HG02623 (cell line): ENCODE measurements at regions not wholly inside any gene's neighbourhood (a gene's known extent, or its start where the extent isn't known, plus 50 kb on each side); places are given as distances from the start of the nearest gene placed in this dataset.
A peak's percentile ranks its signal among the peaks of the same experiment; 100 is the strongest.

Source experiments
- ATAC-seq: cut with Tn5 transposase; IDR thresholded peaks from one replicate; pipeline ENCODE4 v1.9.1; 2021; ENCODE audit warnings: moderate library complexity; ENCODE audit not compliant: unreplicated experiment

DNA sequence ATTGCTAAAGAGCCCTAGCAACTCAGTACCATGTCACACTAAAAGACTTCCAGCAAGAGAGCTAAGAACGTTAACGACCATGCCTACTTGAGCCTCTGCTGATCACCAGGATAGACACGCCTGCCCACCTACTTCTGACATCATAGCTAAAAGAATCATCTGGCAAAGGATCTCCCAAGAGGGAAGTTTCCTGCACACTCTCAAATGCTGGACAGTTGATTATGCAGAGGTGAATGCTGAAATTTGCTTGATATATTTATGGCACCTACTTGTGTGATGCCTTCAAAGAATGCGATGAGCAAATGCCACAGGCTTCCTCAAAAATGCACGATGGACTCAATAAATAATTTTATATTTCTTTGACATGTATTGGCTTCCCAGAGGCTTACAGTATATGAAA, 113.6 kb downstream of the GALC start:
- ATAC-seq = no peak

DNA sequence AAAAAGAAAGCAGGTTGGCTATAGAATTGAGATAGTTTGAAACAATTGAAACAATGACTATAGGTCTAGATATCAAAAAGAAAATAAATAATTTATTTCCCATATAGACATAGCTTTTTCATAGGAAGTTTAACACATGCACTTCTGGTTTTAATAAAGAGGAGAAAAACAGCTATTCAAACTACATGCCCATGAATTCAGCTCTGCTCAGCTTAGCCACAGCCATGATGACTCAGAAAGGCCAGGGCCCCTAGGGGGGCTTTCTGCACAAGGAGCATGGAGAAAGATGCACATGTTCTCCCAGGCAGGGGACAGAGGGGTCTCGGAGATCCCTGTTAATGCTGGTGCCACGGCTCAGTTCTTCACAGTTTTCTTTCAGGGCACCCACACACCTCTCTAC, 114.0 kb downstream of the GALC start:
- no peak for ATAC-seq

DNA sequence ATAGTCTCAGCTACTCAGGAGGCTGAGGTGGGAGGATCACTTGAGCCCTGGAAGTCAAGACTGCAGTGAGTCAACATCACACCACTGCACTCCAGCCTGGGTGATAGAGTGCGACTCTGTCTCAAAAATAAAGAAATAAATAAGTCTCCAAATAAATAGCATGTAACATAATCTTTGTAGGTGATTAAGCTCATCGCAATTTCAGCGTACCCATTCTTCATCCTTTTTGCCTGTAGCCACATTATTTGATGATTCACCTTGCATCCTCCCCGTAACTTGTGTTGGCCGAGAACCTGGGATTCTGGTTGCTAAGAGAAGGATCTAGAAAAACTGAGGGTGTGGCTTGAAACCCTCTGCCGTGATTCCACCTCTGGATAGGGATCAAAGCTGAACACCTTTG, 115.1 kb downstream of the GALC start:
- ATAC-seq = no peak

DNA sequence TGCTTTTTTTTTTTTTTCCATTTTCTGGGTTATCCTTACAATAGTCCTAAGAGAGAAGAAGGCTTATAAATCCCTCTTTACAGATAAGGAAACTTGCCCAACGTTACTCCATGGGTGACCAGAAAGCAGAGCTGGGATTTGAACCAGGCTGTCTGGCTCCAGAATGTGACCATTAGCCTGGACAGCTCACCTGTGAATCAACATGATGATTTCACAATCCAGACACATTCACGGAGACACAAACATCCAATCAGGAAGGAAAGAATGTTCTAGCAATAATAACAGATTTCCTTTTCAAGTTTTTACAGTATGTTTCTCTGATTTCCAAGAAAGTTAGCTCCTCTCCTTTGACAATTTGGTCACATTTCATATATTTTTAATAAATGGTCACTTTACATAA, 118.3 kb downstream of the GALC start:
- ATAC-seq = no peak

DNA sequence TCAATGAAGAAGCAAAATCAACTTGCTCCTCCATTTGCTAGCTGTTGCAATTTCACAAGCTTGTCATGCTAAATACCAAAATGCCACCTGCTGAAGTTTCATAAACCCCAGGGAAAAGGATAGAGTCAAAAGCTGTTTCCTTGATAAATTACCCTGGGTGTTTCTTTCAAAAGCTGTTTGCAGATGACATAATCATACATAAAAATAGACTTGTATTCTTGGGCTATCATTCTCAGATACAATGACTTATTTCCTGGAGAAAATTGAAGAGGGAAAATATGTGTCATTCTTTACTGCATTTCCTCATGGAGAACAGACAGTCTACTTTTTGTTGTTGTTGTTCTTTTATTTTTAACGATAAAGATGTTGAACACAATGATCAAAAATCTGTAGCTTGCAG, 119.2 kb downstream of the GALC start:
- ATAC-seq = no peak

DNA sequence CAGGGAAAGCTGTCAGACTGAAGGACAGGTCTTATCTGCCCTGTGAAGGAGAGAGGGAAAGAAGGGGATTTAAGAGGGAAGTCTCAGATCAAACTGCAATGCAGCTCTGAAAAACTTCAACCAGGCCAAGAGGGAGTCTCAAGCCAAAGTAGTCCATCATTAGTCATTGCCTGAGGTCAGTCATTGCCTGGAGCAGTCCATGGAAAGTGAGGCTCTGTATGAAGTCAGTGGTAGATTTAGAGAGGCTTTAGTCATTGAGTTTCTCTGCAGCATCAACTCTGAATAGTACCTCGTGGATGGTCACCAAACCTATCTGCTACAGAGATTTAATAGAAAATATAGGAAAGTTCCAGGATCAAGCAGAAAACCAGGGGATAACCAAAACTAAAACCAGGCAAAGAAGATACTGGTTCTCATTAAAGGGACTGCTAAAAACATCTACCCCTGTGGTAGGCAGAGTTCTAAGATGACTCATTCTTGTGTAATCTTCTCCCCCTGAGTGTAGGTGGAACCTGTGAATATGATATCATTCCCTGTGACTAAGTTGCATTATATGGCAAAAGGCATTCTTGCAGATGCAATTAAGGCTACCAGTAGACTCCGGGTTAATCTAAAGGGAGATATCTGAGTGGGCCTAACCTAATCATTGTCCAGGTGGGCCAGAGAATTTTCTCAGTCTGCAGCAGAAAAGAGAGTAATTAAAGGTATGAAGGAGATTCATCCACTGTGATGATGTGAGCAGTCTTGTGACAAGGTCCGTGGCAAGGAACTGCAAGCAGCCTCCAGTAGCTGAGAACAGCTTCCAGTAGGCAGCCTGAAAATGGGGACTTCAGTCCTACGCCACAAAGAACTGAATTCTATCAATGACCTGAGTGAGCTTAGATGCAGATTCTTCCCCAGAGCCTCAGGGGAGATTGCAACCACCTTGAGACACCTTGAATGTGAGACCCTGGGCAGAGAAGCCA, 123.1 kb downstream of the GALC start:
- peak; percentile 70 for ATAC-seq

DNA sequence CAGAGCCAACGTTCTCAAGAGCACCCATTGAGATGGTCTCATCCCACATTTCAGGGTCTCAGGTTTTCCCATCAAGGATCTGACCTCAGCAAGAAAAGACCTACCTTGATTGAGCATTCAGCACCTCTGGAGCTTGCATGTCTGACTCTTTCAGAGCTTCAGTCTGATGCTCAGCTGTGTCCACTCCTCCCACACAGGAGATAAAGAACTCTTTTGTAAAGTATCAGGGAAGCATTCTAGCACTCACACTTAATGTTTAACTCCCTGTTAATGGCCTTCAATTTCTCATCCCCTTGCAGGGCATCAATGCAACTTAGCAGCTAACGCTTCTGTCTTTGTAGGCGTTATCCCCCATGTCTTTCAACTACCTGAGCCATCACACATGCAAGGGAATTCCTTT, 124.1 kb downstream of the GALC start:
- no peak for ATAC-seq

DNA sequence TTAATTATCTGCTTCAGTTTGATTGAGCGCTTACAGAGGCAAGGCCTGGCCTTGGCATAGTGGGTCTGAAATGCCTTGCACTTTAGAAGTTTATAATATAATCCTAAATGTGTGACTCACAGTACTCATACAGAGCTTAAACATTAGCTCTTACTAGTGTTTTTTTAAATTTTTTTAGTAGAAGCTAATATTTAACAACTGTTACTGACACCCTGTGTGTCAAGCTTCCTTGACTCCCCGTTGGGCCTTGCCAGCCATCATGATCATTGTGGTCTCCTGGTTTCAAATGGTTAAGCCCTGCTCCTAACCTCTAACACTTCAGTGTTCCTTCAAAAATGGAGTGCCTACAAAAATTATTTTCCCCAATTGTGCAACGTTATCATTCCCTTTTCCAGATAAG, 126.9 kb downstream of the GALC start:
- no peak for ATAC-seq

DNA sequence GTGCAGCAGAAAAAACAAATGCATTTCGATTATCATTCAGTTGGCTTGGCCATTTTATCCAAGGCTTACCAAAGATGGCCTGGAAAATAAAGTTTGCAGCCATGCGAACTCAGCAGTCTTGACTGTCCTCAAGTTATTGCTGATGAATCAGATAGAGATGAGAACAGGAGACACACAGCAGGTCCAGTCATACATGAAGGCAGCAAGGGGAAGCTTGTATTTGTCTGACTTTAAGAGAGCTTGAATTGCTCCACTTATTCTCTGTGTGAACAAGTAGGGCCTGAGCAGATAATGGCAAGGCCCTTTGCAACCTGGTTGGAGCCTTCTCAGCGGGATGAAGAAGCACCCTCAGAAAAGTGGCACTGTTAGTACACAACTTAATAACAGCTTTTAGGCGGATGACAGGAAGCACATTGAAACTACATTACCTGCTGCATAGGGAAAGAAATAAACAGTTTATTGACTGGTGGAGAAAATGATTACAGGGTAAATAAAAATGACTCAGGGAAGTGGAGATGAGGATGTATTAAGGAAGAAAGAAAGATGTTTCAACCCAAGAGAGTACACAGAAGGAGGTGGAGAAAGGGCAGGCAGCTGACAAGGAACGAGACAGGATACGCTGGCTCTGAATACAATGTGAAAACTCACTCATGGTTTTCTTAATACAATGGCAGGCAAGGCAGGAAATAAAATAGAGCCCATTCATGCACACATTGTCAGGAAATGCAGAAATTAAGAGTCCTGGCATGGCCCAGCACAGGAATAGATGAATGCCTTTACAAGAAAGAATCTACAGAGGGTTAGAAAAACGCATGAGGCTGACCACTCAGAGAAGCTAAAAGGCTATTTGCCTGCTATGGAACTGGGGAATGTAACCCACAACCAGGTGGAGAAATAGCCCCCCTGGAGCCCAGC, 128.4 kb downstream of the GALC start:
- ATAC-seq = no peak

DNA sequence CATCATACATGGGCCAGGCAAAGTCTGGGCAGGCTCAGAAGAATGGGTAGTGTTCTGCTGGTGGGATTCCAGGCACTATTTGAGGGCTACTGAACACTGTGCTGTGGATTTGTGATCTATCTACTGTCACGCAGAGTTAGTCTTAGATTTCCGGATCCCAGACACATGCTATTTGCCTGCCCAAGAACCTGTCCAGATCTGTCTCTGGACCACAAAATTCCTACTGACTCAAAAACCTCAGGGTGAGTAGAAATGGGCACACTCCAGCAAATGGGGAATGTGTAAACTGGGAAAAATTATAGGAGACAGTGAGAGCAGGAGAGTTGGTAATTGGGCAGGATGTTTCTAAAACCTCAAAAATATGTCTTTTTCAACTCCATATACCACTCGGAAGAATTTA, 129.9 kb downstream of the GALC start:
- ATAC-seq = no peak

DNA sequence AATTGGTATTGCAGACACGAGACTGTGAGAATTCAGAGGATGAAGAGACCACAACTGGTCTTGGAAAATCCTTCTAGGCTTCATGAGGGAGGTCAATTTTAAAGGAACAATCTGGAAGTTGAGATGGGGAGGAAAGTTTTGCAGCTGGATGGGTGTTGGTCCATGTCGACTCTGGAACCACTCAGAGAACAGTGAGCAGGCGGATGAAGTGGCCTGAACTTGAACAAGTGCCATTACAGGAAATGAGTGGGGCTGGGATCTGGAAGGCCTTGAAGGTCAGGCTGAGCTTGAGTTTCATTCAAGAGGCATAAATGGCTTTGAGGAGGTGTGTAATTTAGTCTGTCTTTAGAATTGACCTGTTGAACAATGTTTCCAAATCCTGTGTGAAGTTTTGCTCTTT, 140.9 kb downstream of the GALC start:
- no peak for ATAC-seq

DNA sequence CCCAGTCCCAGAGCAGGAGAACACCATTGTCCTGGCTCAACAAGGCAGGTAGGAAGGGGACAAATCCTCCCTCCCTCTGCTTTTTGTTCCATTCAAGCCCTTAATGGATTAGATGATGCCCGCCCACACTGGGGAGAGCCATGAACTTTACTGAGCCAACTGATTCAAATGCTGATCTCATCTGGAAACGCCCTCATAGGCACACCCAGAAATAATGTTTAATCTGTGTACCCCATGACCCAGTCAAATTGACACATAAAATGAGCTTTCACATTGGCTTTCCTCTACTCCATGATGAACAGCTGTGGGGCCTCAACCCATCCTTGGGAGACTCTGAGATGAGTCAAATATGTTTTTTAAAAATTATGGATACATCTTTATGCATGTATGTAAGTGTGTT, 141.8 kb downstream of the GALC start:
- ATAC-seq = no peak

DNA sequence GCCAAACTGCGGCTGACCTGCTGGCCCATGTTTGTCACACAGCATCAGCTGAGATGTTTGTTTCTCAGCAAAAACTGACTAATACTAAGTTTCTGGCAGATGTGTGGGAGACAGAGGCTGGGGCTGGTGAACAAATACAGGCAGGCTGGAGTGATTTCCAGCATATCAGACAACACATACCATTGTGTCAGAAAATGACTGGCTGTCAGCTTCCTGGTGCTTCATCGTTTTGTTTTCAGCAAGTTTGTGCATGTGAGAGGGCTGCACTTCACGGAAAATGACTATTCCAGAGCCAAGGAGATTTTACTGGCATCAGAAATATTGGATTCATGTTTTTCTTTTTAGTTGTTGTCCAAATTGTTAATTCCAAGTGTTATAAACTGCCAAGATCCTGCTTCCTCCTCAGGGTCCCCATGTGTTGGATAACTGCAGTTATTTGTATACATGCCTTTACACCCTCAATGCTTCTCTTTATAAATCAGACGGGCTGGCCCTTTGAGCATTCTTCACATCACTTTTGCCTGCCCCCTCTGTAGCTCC, 145.7 kb downstream of the GALC start:
- ATAC-seq = no peak

DNA sequence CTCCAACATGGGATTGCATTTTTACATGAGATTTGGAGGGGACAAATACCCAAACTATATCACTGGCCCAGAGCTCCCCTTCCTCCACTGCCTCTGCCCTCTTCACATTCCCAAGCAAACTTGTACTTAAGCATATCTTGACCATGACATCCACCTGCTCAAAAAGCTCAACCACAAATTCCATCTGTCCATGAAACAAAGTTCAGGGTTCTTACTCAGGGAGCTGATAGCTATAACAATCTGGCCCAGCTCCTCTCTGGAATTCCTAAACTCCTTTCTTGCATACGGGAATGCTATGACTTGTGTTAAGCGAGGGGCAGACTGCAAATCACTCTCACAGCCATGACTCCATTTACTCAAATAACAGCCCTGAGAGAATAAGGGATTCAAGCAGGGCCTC, 152.1 kb downstream of the GALC start:
- no peak for ATAC-seq

DNA sequence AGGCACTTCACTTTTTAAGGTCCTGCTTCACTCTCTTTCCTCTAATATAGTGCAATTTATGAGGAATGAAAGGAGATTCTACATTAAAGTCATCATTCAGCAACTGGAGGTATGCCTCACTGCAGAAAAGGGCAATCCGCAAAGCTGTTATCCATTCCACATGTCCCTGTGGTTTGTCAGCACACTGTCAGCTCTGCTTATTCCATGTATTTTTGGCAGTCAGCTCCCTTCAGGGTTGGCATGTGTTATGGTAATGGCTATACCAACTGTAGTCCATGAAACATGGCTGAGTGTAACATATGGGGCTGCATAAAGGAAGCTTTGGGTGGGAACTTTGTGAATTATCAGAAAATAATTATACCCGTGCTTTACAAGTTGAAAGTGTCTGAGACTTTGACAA, 154.1 kb downstream of the GALC start:
- ATAC-seq = no peak

DNA sequence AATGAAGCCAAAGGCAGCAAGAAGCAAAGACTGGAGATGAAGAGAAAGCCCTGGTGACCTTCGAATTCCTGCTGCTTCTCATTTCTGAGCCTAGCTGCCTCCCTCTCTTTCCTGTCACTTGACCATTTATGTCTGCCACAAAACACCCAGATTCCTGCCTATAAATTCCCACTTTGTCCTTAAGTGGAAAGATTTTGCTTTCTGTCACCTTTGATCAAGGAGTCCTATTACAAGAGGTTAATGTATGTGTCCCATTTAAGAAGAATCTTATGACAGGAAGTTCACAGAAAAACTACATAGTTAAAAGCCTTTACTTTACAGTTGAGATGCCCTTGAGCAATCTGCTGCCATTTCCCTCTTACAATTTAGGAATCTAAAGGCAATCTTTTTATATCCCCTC, 155.7 kb downstream of the GALC start:
- ATAC-seq = no peak

DNA sequence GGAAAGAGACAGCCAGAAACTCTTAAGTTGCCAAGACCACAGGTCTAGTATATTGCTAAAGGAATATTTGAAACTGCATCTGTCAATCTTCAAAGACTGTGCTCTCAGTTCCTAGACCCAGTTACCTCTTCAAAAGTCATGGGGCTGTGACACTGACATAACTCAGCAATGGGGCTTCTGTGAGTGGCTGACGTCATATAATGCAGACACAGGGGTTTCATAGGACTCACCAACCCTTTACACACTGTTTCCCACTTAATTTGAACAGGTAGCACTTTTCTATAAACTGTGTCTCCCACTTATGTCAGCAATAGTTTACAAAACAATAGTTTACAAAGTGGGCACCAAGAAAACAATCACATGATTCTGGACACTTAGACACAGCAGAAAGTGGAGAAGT, 158.4 kb downstream of the GALC start:
- no peak for ATAC-seq

DNA sequence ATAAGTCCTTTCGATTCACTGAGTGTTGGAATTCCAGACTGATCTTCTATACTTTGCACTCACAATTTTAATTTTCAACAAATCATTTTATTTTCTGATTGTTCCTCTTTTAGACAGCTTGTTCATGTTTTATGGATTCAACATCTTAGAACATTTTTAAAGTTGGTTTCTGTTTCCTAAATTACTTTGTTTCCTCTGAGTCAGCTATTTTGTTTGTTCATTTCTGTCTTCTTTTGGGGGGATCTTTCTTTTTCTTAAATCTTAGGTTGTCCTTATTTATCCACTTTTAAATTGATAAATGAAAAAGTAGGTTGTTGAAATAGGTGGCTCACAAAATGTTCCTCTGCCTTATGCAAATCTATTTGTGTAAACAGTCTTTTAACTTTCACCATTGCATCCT, 160.0 kb downstream of the GALC start:
- ATAC-seq = no peak

DNA sequence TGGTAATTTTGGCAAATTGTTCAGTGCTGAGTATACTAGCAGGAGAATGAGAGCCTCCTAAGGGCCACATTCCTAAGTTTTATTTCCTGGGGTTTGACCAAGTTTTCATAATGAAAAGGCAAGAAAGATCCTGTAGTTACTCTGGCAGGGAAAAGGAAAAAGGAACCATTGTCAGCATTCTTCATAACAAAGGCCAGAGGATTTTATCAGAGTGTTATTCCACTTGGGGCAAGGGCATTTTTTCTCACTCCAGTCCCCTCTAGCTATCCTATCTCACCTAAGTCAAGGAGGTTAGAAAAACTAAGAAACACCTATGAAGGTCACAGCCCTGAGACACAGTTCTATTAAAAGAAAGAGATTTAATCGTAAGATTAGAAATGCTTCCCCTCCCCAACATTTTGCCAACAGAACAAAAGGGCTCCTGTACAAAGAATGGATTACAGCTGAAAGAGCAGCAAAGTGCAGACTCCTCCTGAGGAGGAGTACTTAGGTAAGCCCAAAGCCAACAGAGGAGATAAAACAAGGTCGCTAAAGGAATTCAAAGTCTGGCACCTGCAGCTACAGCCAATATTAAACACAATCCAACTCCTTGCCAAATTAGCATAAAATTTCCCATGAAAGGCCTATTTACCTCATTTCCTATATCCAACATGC, 162.4 kb downstream of the GALC start:
- ATAC-seq = no peak

DNA sequence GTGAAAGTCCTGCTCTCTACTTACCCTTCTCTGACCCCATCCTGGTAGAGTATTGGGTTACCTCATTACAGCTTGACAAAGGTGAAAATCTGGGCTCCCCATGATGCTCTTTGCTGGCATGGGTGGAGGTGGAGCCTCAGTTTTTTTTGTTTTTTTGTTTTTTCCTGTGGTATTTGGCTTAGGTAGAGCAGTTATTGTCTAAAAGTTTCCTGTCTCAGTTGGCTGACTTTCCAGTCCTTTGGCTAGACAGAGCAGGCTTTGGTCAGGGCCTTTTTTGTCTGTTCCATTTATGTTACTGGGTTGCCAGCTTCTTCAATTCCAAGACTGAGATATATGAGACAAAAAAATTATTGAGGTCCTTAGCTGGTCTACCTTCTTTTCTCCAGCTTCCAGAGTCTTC, 163.4 kb downstream of the GALC start:
- no peak for ATAC-seq

DNA sequence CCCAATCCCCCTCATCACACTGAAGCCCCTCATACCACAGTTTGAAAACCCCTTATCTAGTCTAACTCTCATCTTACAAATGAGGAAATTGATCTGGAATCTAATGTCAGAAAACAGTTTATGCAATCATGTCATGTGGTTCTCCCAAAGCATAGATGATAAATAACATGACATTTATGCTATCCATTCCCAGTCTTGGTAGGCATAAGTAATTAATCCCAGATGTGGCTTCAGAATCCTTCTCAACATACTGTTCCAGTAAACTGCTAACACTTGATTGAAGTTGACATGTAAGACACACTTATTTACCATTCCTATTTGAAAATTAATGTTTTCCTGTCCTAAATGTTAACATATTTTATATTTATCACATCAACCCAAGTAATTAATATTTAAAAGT, 168.7 kb downstream of the GALC start:
- no peak for ATAC-seq
